Osteoblast (primary cell): ENCODE measurements at regions not wholly inside any gene's neighbourhood (a gene's known extent, or its start where the extent isn't known, plus 50 kb on each side); places are given as distances from the start of the nearest gene placed in this dataset.
A peak's percentile ranks its signal among the peaks of the same experiment; 100 is the strongest.

Source experiments
- DNase-seq: peaks from one replicate; pipeline ENCODE4 v3.0.0; 2011; ENCODE audit warnings: low spot score, mixed read lengths; ENCODE audit not compliant: insufficient read length; ENCODE audit errors: missing footprints
- H2AFZ ChIP-seq: 2 replicates; pipeline ENCODE4 v1.6.0; 2011; ENCODE audit warnings: mild to moderate bottlenecking, low read length
- H3K27ac ChIP-seq: 2 replicates; pipeline ENCODE4 v1.5.1; 2011; ENCODE audit warnings: mild to moderate bottlenecking, low read depth, low read length, moderate library complexity
- H3K27me3 ChIP-seq: 2 replicates; pipeline ENCODE4 v1.6.0; 2012; ENCODE audit warnings: mild to moderate bottlenecking, control low read depth, inconsistent platforms, low read length, moderate library complexity; ENCODE audit not compliant: insufficient read depth
- H3K36me3 ChIP-seq: 2 replicates; pipeline ENCODE4 v1.5.1; 2011; ENCODE audit warnings: mild to moderate bottlenecking, low read length, control low read depth, moderate library complexity; ENCODE audit not compliant: insufficient read depth
- H3K4me1 ChIP-seq: 2 replicates; pipeline ENCODE4 v1.5.1; 2011; ENCODE audit warnings: mild to moderate bottlenecking, low read length, control low read depth, moderate library complexity; ENCODE audit not compliant: insufficient read depth
- H3K4me2 ChIP-seq: 2 replicates; pipeline ENCODE4 v1.6.0; 2011; ENCODE audit warnings: mild to moderate bottlenecking, low read length; ENCODE audit not compliant: insufficient read depth
- H3K4me3 ChIP-seq: fragments of 200-600 bp; sonication (generic); 3 replicates; pipeline ENCODE4 v1.5.1; 2012; ENCODE audit warnings: mild to moderate bottlenecking, low read length, inconsistent platforms; ENCODE audit not compliant: insufficient read depth
- H3K79me2 ChIP-seq: 2 replicates; pipeline ENCODE4 v1.6.0; 2012; ENCODE audit warnings: mild to moderate bottlenecking, low read length, control low read depth, inconsistent platforms; ENCODE audit not compliant: insufficient read depth
- H3K9me3 ChIP-seq: 2 replicates; pipeline ENCODE4 v1.5.1; 2011; ENCODE audit warnings: low read depth, low read length, control low read depth
- H4K20me1 ChIP-seq: 2 replicates; pipeline ENCODE4 v1.6.0; 2012; ENCODE audit warnings: mild to moderate bottlenecking, low read length, control low read depth; ENCODE audit not compliant: insufficient read depth
- CTCF ChIP-seq: IDR thresholded peaks from 2 replicates; pipeline ENCODE4 v1.5.1; 2011; ENCODE audit warnings: mild to moderate bottlenecking, low read depth, low read length, moderate library complexity; ENCODE audit errors: extremely low read depth

DNA sequence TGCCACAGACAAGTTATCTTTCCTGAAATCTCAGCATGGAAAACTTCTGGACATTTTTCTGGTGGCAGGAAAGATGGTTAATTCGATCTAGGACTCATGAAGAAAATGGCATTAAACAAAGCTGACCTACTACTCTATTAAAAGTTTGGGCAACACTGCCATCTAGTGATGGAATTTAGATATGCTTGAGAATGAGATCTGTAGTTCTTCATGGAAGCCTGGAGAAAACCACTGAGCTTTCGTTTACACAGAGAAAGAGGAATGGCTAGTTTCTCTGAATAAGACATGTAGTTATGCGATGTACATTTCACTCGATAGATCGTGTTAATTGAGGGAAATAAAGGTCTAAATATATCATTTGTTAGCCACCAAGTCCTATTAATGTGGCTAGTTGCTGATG is 51.7 kb upstream of the CHRDL1 start:
- Histone ChIP-seq H3K36me3 (no peaks in the 10 kb centered on the region), H3K4me1 (no peaks in the 10 kb centered on the region), H4K20me1 (no peaks in the 10 kb centered on the region), H2AFZ (no peak overlapping the region), H3K27ac (no peak overlapping the region), H3K27me3 (peaks cover 20% of the 10 kb centered on the region), H3K4me2 (no peak overlapping the region), H3K4me3 (no peak overlapping the region), H3K79me2 (no peaks in the 10 kb centered on the region), H3K9me3 (no peaks in the 10 kb centered on the region)
- TF ChIP-seq CTCF = peak; percentile 63
- DNase-seq = peak; percentile 72

- Histone ChIP-seq H3K4me3 (no peak overlapping the region), H3K36me3 (no peaks in the 10 kb centered on the region), H3K79me2 (no peaks in the 10 kb centered on the region), H3K4me2 (no peak overlapping the region), H3K27ac (no peak overlapping the region), H3K27me3 (peaks cover 24% of the 10 kb centered on the region), H3K4me1 (no peaks in the 10 kb centered on the region), H3K9me3 (no peaks in the 10 kb centered on the region), H4K20me1 (no peaks in the 10 kb centered on the region), H2AFZ (no peak overlapping the region)
- DNase-seq = no peak
- TF ChIP-seq CTCF = no peak
Measured at GRCh38 chrX:110846071-110846470, 50.5 kb upstream of the CHRDL1 start.
